ENCODE measurements at regions not wholly inside any gene's neighbourhood (a gene's known extent, or its start where the extent isn't known, plus 50 kb on each side); places are given as distances from the start of the nearest gene placed in this dataset.

DNA sequence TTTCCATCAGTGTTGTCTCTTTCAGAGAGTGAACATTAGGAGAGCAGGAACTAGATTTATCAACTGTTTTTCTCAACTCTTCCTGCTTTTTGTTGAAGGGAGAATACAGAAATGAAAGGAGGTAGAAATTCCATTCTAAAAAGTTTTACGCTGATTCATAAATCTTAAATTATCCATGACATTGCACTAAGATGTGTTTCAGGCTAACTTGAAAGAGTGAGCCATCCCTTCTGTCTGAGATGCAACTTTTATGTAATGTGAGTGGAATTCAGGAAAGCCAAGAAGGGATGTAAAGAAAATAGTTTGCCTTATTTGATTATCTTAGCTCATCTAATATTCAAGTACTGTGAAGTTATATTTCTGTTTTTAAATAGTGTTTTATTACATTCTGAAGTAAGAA, 349.5 kb upstream of the RGS6 start:
- TF ChIP-seq, protein P1, sequence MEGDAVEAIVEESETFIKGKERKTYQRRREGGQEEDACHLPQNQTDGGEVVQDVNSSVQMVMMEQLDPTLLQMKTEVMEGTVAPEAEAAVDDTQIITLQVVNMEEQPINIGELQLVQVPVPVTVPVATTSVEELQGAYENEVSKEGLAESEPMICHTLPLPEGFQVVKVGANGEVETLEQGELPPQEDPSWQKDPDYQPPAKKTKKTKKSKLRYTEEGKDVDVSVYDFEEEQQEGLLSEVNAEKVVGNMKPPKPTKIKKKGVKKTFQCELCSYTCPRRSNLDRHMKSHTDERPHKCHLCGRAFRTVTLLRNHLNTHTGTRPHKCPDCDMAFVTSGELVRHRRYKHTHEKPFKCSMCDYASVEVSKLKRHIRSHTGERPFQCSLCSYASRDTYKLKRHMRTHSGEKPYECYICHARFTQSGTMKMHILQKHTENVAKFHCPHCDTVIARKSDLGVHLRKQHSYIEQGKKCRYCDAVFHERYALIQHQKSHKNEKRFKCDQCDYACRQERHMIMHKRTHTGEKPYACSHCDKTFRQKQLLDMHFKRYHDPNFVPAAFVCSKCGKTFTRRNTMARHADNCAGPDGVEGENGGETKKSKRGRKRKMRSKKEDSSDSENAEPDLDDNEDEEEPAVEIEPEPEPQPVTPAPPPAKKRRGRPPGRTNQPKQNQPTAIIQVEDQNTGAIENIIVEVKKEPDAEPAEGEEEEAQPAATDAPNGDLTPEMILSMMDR (conservative IDR thresholded peaks at IDR 0.05), result no peak
- no peak for TF ChIP-seq EZH2 (IDR thresholded peaks at IDR 0.05; ENCODE audit: low read depth)

Data from PC-9 (cell line).